Esophagus muscularis mucosa (tissue), 4 donors: ENCODE measurements at regions not wholly inside any gene's neighbourhood (a gene's known extent, or its start where the extent isn't known, plus 50 kb on each side); places are given as distances from the start of the nearest gene placed in this dataset.

Experiments
- DNase-seq: peaks from one replicate; pipeline ENCODE4 v3.0.0-alpha.2; 2017; ENCODE audit errors: extremely low spot score
- H3K27ac ChIP-seq, 4 donors: fragments of 200-600 bp; sonication (generic); replicated peaks in 1 of 4; 1 replicate in 3 of 4; 2 replicates in 1 of 4; pipeline ENCODE4 v1.5.1; 2016 to 2019; ENCODE audit warnings: mild to moderate bottlenecking in 1 of 4
- H3K27me3 ChIP-seq, 4 donors: fragments of 200-600 bp; sonication (generic); one replicate each; pipeline versions ENCODE4 v1.5.1 to v1.6.0; 2016 to 2019
- H3K36me3 ChIP-seq, 4 donors: fragments of 200-600 bp; sonication (generic); one replicate each; pipeline ENCODE4 v1.5.1; 2016 to 2019
- H3K4me1 ChIP-seq, 4 donors: fragments of 200-600 bp; sonication (generic); one replicate each; pipeline ENCODE4 v1.5.1; 2016 to 2019
- H3K4me3 ChIP-seq, 4 donors: fragments of 200-600 bp; sonication (generic); 1 replicate in 2 of 4; 2 replicates in 2 of 4; pipeline ENCODE4 v1.5.1; 2016 to 2019; ENCODE audit warnings: mild to moderate bottlenecking in 4 of 4, moderate library complexity in 1 of 4
- H3K9me3 ChIP-seq, 4 donors: fragments of 200-600 bp; sonication (generic); 1 replicate in 3 of 4; 2 replicates in 1 of 4; pipeline ENCODE4 v1.5.1; 2016 to 2019
- EP300 ChIP-seq: sonication (generic); formaldehyde crosslinking; IDR thresholded peaks from one replicate; pipeline ENCODE4 v1.6.1; 2017; ENCODE audit warnings: antibody characterized with exemption
- POLR2A ChIP-seq: fragments of 450-650 bp; IDR thresholded peaks from one replicate; pipeline ENCODE4 v1.6.1; 2017; ENCODE audit warnings: antibody characterized with exemption, moderate library complexity, mild to moderate bottlenecking, low read depth
- POLR2AphosphoS5 ChIP-seq, 2 donors: sonication (generic); formaldehyde crosslinking; IDR thresholded peaks; one replicate each; pipeline ENCODE4 v1.6.1; 2017; ENCODE audit warnings: antibody characterized with exemption in 2 of 2
- WGBS: methylation state at CpG from one replicate; pipeline ENCODE4 v1.1.5; 2018; 5-methylcytosine and 5-hydroxymethylcytosine counted together
- intact Hi-C: fragments of 100-400 bp; cut with DNase I; formaldehyde crosslinking; loops from one replicate; pipeline ENCODE4 v1.15.1; 2023
- TF ChIP-seq, protein P1 (sequence below), 3 experiments: fragments of 200-600 bp in 2 of 3; fragments of 450-650 bp in 1 of 3; sonication (generic) in 2 of 3; IDR thresholded peaks; one replicate each; pipeline ENCODE4 v1.5.1; 2017 to 2019; ENCODE audit warnings: antibody characterized with exemption in 3 of 3, mild to moderate bottlenecking in 2 of 3, moderate library complexity in 1 of 3

DNA sequence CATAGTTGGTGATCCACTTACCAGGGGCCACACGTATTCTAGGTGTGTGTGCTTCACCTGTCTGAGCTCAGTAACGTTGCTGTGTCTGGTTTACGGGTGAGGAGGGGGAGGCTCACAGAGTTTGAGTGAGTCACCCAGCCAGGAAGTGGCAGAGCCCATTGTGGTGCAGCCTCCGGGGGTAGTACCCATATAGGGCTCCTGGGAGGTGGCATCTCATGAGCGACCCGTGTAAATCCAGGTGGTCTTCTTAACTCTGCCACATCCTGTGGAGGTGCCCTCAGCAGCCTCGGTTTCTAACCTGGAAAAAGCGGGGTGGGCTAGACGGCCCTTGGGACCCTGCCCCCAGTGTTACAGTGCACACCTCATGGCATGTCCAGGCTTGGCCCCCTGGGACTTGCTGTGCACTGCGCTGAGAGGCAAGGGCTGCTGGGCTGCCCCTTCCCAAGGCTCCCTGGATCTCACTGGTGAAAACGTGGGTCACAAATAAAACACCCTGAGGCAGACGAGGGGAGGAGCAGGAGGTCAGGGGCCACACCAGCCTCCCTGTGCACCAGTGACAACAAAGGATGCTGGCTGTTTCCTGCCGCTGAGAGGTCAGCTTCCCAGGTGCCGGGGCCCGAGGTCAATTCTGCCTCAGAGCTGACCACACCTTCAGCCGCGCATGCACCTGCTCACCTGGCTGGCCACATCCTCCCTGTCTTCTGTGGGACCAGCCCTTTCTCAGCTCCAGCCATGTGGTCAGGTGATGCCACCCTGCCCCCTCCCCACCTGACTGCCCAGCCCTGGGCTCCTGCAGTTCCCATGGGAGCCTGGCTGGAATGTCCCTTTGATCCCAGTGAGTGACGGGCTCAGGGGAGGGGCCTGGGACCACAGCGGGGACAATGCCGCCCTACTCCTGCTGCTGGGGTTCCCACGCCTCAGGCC, 305.1 kb downstream of the CTTN start:
- TF ChIP-seq POLR2A (no peak), EP300 (no peak), POLR2AphosphoS5 (IDR thresholded peaks at IDR 0.05) (no peak)
- TF ChIP-seq, protein P1, sequence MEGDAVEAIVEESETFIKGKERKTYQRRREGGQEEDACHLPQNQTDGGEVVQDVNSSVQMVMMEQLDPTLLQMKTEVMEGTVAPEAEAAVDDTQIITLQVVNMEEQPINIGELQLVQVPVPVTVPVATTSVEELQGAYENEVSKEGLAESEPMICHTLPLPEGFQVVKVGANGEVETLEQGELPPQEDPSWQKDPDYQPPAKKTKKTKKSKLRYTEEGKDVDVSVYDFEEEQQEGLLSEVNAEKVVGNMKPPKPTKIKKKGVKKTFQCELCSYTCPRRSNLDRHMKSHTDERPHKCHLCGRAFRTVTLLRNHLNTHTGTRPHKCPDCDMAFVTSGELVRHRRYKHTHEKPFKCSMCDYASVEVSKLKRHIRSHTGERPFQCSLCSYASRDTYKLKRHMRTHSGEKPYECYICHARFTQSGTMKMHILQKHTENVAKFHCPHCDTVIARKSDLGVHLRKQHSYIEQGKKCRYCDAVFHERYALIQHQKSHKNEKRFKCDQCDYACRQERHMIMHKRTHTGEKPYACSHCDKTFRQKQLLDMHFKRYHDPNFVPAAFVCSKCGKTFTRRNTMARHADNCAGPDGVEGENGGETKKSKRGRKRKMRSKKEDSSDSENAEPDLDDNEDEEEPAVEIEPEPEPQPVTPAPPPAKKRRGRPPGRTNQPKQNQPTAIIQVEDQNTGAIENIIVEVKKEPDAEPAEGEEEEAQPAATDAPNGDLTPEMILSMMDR (IDR thresholded peaks at IDR 0.05) = no peak
- intact Hi-C loops = no loop called here
- H3K36me3 ChIP-seq = no peaks in the 10 kb centered on the region
- no peak overlapping the region for H3K27ac ChIP-seq
- no peaks in the 10 kb centered on the region for H3K9me3 ChIP-seq
- H3K4me1 ChIP-seq = no peaks in the 10 kb centered on the region
- no peak for DNase-seq
- no peak overlapping the region for H3K4me3 ChIP-seq
- H3K27me3 ChIP-seq = peaks cover 0 to 10% (median 0%) of the 10 kb centered on the region in 4 donors
- WGBS = 69% methylated on average over 18 of the region's 21 CpGs

DNA sequence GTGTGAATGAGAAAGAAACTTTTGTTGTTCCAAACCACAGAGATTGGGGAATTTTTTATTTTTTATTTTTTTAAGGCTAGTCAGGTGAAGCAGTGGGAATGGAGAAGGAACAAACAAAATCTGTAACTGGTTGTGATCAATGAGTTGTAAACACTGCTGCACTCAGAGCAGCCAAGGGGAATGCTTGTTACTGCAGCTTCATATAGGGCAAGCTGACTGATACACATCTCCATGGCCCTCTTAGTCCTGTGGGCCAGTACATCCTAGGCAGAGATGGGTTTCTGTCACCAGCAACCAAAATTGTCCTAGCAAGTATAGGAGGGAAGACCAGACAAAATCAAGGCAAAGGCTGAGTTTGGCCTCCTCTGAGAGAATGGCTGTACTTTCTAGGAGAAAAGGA, 306.8 kb downstream of the CTTN start:
- TF ChIP-seq, protein P1 (IDR thresholded peaks at IDR 0.05) = no peak
- TF ChIP-seq EP300 (no peak), POLR2AphosphoS5 (IDR thresholded peaks at IDR 0.05) (no peak), POLR2A (no peak)
- no peak overlapping the region for H3K4me3 ChIP-seq
- intact Hi-C loops = no loop called here
- peaks cover 0 to 10% (median 0%) of the 10 kb centered on the region in 4 donors for H3K27me3 ChIP-seq
- H3K9me3 ChIP-seq = no peaks in the 10 kb centered on the region
- DNase-seq = no peak
- H3K4me1 ChIP-seq = no peaks in the 10 kb centered on the region
- H3K36me3 ChIP-seq = no peaks in the 10 kb centered on the region
- no peak overlapping the region for H3K27ac ChIP-seq

DNA sequence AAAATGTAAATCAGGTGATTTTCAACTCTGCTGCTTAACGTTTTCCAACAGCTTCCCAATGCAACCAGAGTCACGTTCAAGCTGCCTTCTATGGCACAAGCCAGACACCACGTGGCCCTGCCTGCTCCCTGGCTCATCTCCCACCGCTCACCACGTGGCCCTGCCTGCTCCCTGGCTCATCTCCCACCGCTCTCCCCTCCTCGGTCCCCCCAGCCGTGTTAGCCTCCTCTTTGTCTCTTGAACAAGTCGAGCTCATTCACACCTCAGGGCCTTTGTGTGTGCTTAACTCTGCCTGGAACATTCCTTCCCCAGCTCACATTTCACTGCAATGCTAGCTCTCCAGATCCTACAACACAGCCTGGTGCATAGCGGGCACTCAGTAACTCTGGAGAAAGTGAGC, 307.6 kb downstream of the CTTN start:
- H3K36me3 ChIP-seq = no peaks in the 10 kb centered on the region
- H3K9me3 ChIP-seq = no peaks in the 10 kb centered on the region
- DNase-seq = no peak
- intact Hi-C loops = no loop called here
- peaks cover 0 to 14% (median 0%) of the 10 kb centered on the region in 4 donors for H3K27me3 ChIP-seq
- no peak overlapping the region for H3K27ac ChIP-seq
- H3K4me1 ChIP-seq = no peaks in the 10 kb centered on the region
- TF ChIP-seq POLR2A (no peak), EP300 (no peak), POLR2AphosphoS5 (IDR thresholded peaks at IDR 0.05) (no peak)
- TF ChIP-seq, protein P1 (IDR thresholded peaks at IDR 0.05) = no peak
- WGBS = 71% methylated on average over 9 of the region's 10 CpGs
- no peak overlapping the region for H3K4me3 ChIP-seq

DNA sequence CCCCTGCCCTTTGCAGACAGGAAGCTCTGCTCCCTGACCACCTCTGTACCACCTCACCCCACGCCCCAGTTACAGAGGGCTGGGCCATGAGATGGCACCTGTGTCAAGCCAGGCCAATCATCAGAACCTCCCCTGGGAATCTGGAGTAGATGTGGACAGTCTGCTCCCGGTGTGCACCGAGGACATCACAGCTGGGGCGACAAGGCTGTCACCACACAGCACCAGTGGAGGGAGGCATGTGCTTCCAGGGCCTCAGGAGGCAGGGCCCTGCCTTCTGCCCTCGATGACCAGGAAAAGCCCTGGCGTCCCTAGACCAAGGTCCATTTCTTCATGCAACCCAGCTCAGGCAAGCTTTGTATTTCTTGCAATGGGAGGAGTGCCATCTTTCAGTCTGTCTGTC, 309.5 kb downstream of the CTTN start:
- DNase-seq = no peak

More for the DNA sequence above, 309.5 kb downstream of the CTTN start:
- Histone ChIP-seq H3K9me3 (no peaks in the 10 kb centered on the region), H3K4me1 (peaks cover 0 to 18% (median 14%) of the 10 kb centered on the region in 4 donors), H3K36me3 (no peaks in the 10 kb centered on the region), H3K4me3 (no peak overlapping the region), H3K27me3 (peaks cover 0 to 17% (median 0%) of the 10 kb centered on the region in 4 donors), H3K27ac (no peak overlapping the region)
- TF ChIP-seq POLR2AphosphoS5 (IDR thresholded peaks at IDR 0.05) (no peak), POLR2A (no peak), EP300 (no peak)
- TF ChIP-seq, protein P1 (IDR thresholded peaks at IDR 0.05) = no peak
- intact Hi-C loops = no loop called here
- WGBS = 100% methylated on average over 2 of the region's 6 CpGs
